GM12872 (cell line): ENCODE measurements at regions not wholly inside any gene's neighbourhood (a gene's known extent, or its start where the extent isn't known, plus 50 kb on each side); places are given as distances from the start of the nearest gene placed in this dataset.

ENCODE experiments used
- CTCF ChIP-seq: IDR thresholded peaks from 3 replicates; pipeline ENCODE4 v1.5.1; 2011; ENCODE audit warnings: low read depth, mild to moderate bottlenecking, low read length, moderate library complexity; ENCODE audit not compliant: insufficient read depth

GRCh38 chr13:80157261-80157932 is 183.5 kb downstream of the SPRY2 start:
- TF ChIP-seq CTCF = no peak

GRCh38 chr13:80151016-80151415 is 189.9 kb downstream of the SPRY2 start:
- no peak for TF ChIP-seq CTCF

- TF ChIP-seq CTCF = no peak
Measured at GRCh38 chr13:80149736-80150135, 191.2 kb downstream of the SPRY2 start.

- TF ChIP-seq CTCF = no peak
Measured at GRCh38 chr13:80145171-80145690, 195.7 kb downstream of the SPRY2 start.

- no peak for TF ChIP-seq CTCF
Measured at GRCh38 chr13:80144493-80144892, 196.4 kb downstream of the SPRY2 start.

- no peak for TF ChIP-seq CTCF
Measured at GRCh38 chr13:80141123-80141849, 199.6 kb downstream of the SPRY2 start.

GRCh38 chr13:80140685-80141084 is 200.2 kb downstream of the SPRY2 start:
- no peak for TF ChIP-seq CTCF
